C4-2B (cell line): ENCODE measurements at regions not wholly inside any gene's neighbourhood (a gene's known extent, or its start where the extent isn't known, plus 50 kb on each side); places are given as distances from the start of the nearest gene placed in this dataset.

Experiments
- ZFX ChIP-seq: fragments of 450-650 bp; IDR thresholded peaks from 2 replicates; pipeline ENCODE4 v1.6.1; 2017
- TF ChIP-seq, protein P1 (sequence below): fragments of 450-650 bp; conservative IDR thresholded peaks from 2 replicates; pipeline ENCODE4 v1.5.1; 2017; ENCODE audit warnings: mild to moderate bottlenecking

- TF ChIP-seq, protein P1, sequence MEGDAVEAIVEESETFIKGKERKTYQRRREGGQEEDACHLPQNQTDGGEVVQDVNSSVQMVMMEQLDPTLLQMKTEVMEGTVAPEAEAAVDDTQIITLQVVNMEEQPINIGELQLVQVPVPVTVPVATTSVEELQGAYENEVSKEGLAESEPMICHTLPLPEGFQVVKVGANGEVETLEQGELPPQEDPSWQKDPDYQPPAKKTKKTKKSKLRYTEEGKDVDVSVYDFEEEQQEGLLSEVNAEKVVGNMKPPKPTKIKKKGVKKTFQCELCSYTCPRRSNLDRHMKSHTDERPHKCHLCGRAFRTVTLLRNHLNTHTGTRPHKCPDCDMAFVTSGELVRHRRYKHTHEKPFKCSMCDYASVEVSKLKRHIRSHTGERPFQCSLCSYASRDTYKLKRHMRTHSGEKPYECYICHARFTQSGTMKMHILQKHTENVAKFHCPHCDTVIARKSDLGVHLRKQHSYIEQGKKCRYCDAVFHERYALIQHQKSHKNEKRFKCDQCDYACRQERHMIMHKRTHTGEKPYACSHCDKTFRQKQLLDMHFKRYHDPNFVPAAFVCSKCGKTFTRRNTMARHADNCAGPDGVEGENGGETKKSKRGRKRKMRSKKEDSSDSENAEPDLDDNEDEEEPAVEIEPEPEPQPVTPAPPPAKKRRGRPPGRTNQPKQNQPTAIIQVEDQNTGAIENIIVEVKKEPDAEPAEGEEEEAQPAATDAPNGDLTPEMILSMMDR: no peak
- TF ChIP-seq ZFX: no peak
These were observed 368.5 kb downstream of the PCDH7 start for GRCh38 chr4:31088600-31089230.
